ENCODE measurements at regions not wholly inside any gene's neighbourhood (a gene's known extent, or its start where the extent isn't known, plus 50 kb on each side); places are given as distances from the start of the nearest gene placed in this dataset.

GRCh38 chr1:38239258-38239835 lies 192.8 kb upstream of the POU3F1 start:
- H3K4me3 ChIP-seq (ENCODE audit: low read depth, low read length), result no peak overlapping the region
- H3K4me1 ChIP-seq (ENCODE audit: insufficient read depth), result no peaks in the 10 kb centered on the region
- 83% methylated on average over 8 of the region's 8 CpGs for WGBS
- no peaks in the 10 kb centered on the region for H3K36me3 ChIP-seq (ENCODE audit: insufficient read depth)
- no peak for DNase-seq (ENCODE audit: extremely low spot score)
- no peak overlapping the region for H3K27ac ChIP-seq (ENCODE audit: low read depth)

- Histone ChIP-seq H3K4me3 (ENCODE audit: low read depth, low read length) (no peak overlapping the region), H3K27ac (ENCODE audit: low read depth) (no peak overlapping the region), H3K4me1 (ENCODE audit: insufficient read depth) (no peaks in the 10 kb centered on the region), H3K36me3 (ENCODE audit: insufficient read depth) (no peaks in the 10 kb centered on the region)
- WGBS, result 91% methylated on average over 5 of the region's 5 CpGs
- no peak for DNase-seq (ENCODE audit: extremely low spot score)
These were observed 191.7 kb upstream of the POU3F1 start for GRCh38 chr1:38238294-38238693.

- Histone ChIP-seq H3K27ac (ENCODE audit: low read depth) (no peak overlapping the region), H3K36me3 (ENCODE audit: insufficient read depth) (no peaks in the 10 kb centered on the region), H3K4me1 (ENCODE audit: insufficient read depth) (no peaks in the 10 kb centered on the region), H3K4me3 (ENCODE audit: low read depth, low read length) (no peak overlapping the region)
- DNase-seq (ENCODE audit: extremely low spot score), result no peak
- 49% methylated on average over 3 of the region's 3 CpGs for WGBS
These were observed 189.1 kb upstream of the POU3F1 start for GRCh38 chr1:38235705-38236104.

- 78% methylated on average over 1 of the region's 1 CpG for WGBS
- Histone ChIP-seq H3K36me3 (ENCODE audit: insufficient read depth) (no peaks in the 10 kb centered on the region), H3K4me1 (ENCODE audit: insufficient read depth) (no peaks in the 10 kb centered on the region), H3K4me3 (ENCODE audit: low read depth, low read length) (no peak overlapping the region), H3K27ac (ENCODE audit: low read depth) (no peak overlapping the region)
- DNase-seq (ENCODE audit: extremely low spot score), result no peak
These were observed 185.3 kb upstream of the POU3F1 start for GRCh38 chr1:38231941-38232340.

GRCh38 chr1:38228718-38229117 lies 182.1 kb upstream of the POU3F1 start:
- Histone ChIP-seq H3K27ac (ENCODE audit: low read depth) (no peak overlapping the region), H3K4me1 (ENCODE audit: insufficient read depth) (no peaks in the 10 kb centered on the region), H3K36me3 (ENCODE audit: insufficient read depth) (no peaks in the 10 kb centered on the region), H3K4me3 (ENCODE audit: low read depth, low read length) (no peak overlapping the region)
- no peak for DNase-seq (ENCODE audit: extremely low spot score)
- 75% methylated on average over 3 of the region's 3 CpGs for WGBS

- Histone ChIP-seq H3K4me3 (ENCODE audit: low read depth, low read length) (no peak overlapping the region), H3K4me1 (ENCODE audit: insufficient read depth) (no peaks in the 10 kb centered on the region), H3K36me3 (ENCODE audit: insufficient read depth) (no peaks in the 10 kb centered on the region), H3K27ac (ENCODE audit: low read depth) (no peak overlapping the region)
- WGBS, result 83% methylated on average over 3 of the region's 3 CpGs
- DNase-seq (ENCODE audit: extremely low spot score), result no peak
These were observed 179.2 kb upstream of the POU3F1 start for GRCh38 chr1:38225745-38226144.

- H3K4me3 ChIP-seq (ENCODE audit: low read depth, low read length), result no peak overlapping the region
- H3K4me1 ChIP-seq (ENCODE audit: insufficient read depth), result no peaks in the 10 kb centered on the region
- no peak for DNase-seq (ENCODE audit: extremely low spot score)
- H3K36me3 ChIP-seq (ENCODE audit: insufficient read depth), result no peaks in the 10 kb centered on the region
- H3K27ac ChIP-seq (ENCODE audit: low read depth), result no peak overlapping the region
These were observed 176.8 kb upstream of the POU3F1 start for GRCh38 chr1:38223391-38223790.

GRCh38 chr1:38222891-38223290 lies 176.3 kb upstream of the POU3F1 start:
- H3K4me1 ChIP-seq (ENCODE audit: insufficient read depth), result no peaks in the 10 kb centered on the region
- H3K36me3 ChIP-seq (ENCODE audit: insufficient read depth), result no peaks in the 10 kb centered on the region
- whole genome bisulfite sequencing, result 72% methylated on average over 2 of the region's 2 CpGs
- no peak for DNase-seq (ENCODE audit: extremely low spot score)
- no peak overlapping the region for H3K27ac ChIP-seq (ENCODE audit: low read depth)
- no peak overlapping the region for H3K4me3 ChIP-seq (ENCODE audit: low read depth, low read length)

- H3K36me3 ChIP-seq (ENCODE audit: insufficient read depth), result no peaks in the 10 kb centered on the region
- DNase-seq (ENCODE audit: extremely low spot score), result no peak
- no peaks in the 10 kb centered on the region for H3K4me1 ChIP-seq (ENCODE audit: insufficient read depth)
- no peak overlapping the region for H3K27ac ChIP-seq (ENCODE audit: low read depth)
- no peak overlapping the region for H3K4me3 ChIP-seq (ENCODE audit: low read depth, low read length)
- WGBS, result 42% methylated on average over 9 of the region's 9 CpGs
These were observed 174.5 kb upstream of the POU3F1 start for GRCh38 chr1:38221006-38221649.

- Histone ChIP-seq H3K4me3 (ENCODE audit: low read depth, low read length) (no peak overlapping the region), H3K36me3 (ENCODE audit: insufficient read depth) (no peaks in the 10 kb centered on the region), H3K4me1 (ENCODE audit: insufficient read depth) (no peaks in the 10 kb centered on the region), H3K27ac (ENCODE audit: low read depth) (no peak overlapping the region)
- WGBS, result 63% methylated on average over 5 of the region's 5 CpGs
- no peak for DNase-seq (ENCODE audit: extremely low spot score)
These were observed 170.7 kb upstream of the POU3F1 start for GRCh38 chr1:38217316-38217715.

- 62% methylated on average over 34 of the region's 34 CpGs for WGBS
- Histone ChIP-seq H3K27ac (ENCODE audit: low read depth) (no peak overlapping the region), H3K36me3 (ENCODE audit: insufficient read depth) (no peaks in the 10 kb centered on the region), H3K4me1 (ENCODE audit: insufficient read depth) (no peaks in the 10 kb centered on the region), H3K4me3 (ENCODE audit: low read depth, low read length) (no peak overlapping the region)
- DNase-seq (ENCODE audit: extremely low spot score), result no peak
These were observed 167.2 kb upstream of the POU3F1 start for GRCh38 chr1:38213646-38214434.

- Histone ChIP-seq H3K36me3 (ENCODE audit: insufficient read depth) (no peaks in the 10 kb centered on the region), H3K27ac (ENCODE audit: low read depth) (no peak overlapping the region), H3K4me3 (ENCODE audit: low read depth, low read length) (no peak overlapping the region), H3K4me1 (ENCODE audit: insufficient read depth) (no peaks in the 10 kb centered on the region)
- DNase-seq (ENCODE audit: extremely low spot score), result no peak
- WGBS, result 100% methylated on average over 1 of the region's 1 CpG
These were observed 164.2 kb upstream of the POU3F1 start for GRCh38 chr1:38210895-38211177.

GRCh38 chr1:38210021-38210894 lies 163.7 kb upstream of the POU3F1 start:
- WGBS, result 50% methylated on average over 15 of the region's 15 CpGs
- no peak for DNase-seq (ENCODE audit: extremely low spot score)
- H3K4me1 ChIP-seq (ENCODE audit: insufficient read depth), result no peaks in the 10 kb centered on the region
- H3K27ac ChIP-seq (ENCODE audit: low read depth), result no peak overlapping the region
- no peak overlapping the region for H3K4me3 ChIP-seq (ENCODE audit: low read depth, low read length)
- H3K36me3 ChIP-seq (ENCODE audit: insufficient read depth), result no peaks in the 10 kb centered on the region

All from urinary bladder (tissue), 3 donors.